HG03103 (cell line): ENCODE measurements at regions not wholly inside any gene's neighbourhood (a gene's known extent, or its start where the extent isn't known, plus 50 kb on each side); places are given as distances from the start of the nearest gene placed in this dataset.

Experiments
- ATAC-seq: cut with Tn5 transposase; IDR thresholded peaks from one replicate; pipeline ENCODE4 v1.9.1; 2021; ENCODE audit warnings: low read depth; ENCODE audit not compliant: unreplicated experiment

GRCh38 chr4:20062054-20062453, 189.7 kb upstream of the SLIT2 start:
- ATAC-seq: no peak

- ATAC-seq: no peak
Measured at GRCh38 chr4:20050768-20051167, 200.9 kb upstream of the SLIT2 start.

- no peak for ATAC-seq
Measured at GRCh38 chr4:20049889-20050288, 201.8 kb upstream of the SLIT2 start.

DNA sequence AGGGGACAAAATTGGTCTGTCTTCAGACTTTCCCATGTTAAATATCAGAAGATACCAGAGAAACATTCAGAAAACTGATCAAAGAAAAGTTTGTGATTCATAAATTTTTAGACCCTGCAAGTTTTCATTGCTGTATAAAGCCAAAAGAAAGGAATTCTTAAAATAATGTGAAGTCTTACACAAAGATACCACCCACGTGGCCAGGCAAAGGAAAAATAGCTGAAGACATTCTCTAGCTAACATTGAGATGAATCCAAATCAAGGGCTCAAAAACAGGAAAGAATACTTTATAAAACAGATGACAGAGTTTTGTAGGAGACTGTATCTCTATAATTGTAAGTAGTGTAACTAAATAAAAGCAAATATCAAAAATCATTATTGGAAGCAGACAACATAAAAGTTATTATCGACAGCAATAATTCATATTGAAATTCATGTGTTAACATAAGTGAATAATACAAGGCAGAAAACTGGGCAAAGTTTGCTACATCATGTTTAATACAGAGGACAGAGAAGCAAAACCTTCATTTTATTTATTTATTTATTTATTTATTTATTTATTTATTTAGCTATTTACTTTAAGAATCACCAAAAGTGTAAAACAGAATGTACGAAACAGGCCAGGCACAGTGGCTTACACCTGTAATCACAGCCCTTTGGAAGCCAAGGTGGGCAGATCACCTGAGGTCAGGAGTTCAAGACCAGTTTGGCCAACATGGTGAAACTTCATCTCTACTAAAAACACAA, 204.6 kb upstream of the SLIT2 start:
- ATAC-seq: no peak

DNA sequence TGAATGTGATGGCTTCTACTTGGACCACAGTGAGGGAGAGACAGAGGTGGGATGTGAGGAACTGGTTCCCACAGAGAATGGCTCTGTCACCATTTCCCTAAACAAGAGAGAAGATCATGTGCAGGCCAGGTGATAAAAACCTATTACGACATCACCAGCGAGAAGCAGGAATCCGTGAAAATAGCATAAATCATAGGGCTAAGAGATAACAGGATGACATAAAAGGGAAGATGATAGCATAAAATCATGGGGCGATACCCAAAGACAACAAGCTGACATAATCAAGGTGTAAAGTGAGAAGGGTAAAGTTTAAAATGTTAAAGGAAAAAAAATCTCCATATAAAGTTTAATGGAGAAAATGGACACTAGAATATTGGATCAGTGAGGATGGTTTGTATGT, 205.5 kb upstream of the SLIT2 start:
- no peak for ATAC-seq

GRCh38 chr4:20044966-20045365, 206.7 kb upstream of the SLIT2 start:
- ATAC-seq: no peak

DNA sequence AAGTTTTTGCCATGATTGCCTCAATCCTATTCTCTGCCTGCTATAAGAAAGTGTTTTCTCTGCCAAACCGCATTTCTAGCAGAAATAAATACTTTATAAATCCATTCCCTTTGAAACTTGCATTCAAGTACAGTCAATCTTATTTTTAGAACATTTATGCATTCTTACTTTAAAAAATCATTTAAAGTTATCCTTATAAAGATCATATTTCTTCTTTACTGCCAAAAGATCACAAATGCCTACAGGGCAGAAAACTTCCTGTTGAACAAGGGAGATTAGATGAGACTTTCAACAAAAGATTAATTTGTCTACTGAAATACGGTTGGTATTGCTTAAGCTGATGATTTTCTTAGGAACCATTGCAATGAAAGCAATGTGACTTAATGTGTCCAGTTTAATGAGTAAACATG, 207.2 kb upstream of the SLIT2 start:
- ATAC-seq: no peak

- ATAC-seq: no peak
Measured at GRCh38 chr4:20043991-20044390, 207.7 kb upstream of the SLIT2 start.

- no peak for ATAC-seq
Measured at GRCh38 chr4:20042769-20043168, 208.9 kb upstream of the SLIT2 start.

- no peak for ATAC-seq
Measured at GRCh38 chr4:20041839-20042407, 209.8 kb upstream of the SLIT2 start.

- ATAC-seq: no peak
Measured at GRCh38 chr4:20037745-20038144, 214.0 kb upstream of the SLIT2 start.

DNA sequence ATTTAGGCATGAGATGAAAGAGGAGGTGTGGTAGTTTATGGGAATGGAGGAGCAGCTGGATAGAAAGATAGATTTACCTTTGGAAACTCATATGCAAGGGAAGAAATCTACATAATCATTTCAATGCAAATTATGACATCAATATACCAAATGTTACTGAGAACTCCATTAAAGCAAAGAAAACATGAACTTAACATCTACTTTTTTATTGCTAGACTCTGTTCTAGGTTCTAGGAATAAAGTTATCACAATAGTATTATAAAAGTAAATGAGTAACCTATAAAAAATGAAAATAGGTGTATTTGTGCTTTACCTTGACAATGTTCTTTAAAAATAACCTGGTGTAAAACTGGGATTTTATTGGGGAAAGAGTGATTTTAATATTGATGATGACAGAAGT, 221.6 kb upstream of the SLIT2 start:
- ATAC-seq: no peak

- ATAC-seq: no peak
Measured at GRCh38 chr4:20028645-20029044, 223.1 kb upstream of the SLIT2 start.

DNA sequence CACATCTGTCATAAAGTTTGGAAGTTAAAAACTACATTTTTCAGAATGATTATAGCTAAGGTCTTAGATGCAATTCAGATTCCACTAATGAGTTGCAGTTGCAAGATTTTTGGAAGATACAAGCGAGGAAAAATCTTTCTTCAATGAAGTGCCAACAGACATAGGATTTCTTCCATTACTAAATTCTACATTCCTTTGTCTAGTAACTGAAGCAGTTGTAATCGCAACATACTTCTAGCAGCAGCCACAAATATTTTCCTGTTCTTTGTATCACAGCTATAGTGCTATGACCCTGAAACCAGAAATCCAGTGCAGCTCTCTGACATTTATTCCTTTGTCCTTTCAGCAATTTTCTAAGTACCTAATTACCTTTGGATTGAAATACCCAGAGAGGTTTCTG, 225.2 kb upstream of the SLIT2 start:
- ATAC-seq: no peak

- no peak for ATAC-seq
Measured at GRCh38 chr4:20022471-20022870, 229.2 kb upstream of the SLIT2 start.

DNA sequence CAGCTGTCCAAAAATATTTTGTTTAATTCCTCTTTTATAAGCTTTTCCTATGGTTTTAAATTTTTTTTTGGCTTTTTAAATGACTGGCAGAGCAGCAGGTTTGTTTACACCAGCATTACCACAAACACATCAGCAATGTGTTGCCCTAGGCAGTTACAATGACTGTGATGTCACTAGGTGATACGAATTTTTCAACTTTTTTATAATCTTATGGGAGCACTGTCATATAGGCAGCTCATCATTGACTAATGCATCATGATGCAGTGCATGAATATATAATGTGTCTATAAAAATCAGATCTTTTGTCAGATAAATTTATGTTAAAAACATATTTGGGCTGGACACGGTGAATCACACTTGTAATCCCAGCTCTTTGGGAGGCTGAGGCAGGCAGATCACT, 231.6 kb upstream of the SLIT2 start:
- no peak for ATAC-seq

DNA sequence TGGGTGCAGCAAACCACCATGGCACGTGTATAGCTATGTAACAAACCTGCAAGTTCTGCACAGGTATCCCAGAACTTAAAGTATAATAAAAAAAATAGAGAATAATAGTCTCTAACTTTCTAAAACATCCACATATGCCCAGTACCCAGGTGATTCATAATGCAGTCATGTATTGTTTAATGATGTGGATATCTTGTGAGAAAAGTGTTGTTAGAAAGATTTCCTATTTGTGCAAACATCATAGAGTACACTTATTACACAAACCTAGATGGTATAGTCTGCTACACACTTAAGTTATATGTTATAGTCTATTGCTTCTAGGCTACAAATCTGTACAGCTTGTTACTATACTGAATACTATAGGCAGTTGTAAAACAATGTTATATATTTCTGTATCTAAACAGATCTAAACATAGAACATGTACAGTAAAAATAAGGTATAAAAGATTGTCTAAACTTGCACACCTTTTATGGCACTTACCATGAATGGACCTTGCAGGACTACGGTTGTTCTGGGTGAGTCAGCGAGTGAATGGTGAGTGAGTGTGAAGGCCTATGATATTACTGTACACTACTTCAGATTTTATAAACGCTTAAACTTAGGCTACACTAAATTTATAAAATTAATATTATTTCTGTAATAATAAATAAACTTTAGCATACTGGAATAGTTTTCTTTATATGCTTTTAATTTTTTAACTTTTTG, 232.2 kb upstream of the SLIT2 start:
- no peak for ATAC-seq

DNA sequence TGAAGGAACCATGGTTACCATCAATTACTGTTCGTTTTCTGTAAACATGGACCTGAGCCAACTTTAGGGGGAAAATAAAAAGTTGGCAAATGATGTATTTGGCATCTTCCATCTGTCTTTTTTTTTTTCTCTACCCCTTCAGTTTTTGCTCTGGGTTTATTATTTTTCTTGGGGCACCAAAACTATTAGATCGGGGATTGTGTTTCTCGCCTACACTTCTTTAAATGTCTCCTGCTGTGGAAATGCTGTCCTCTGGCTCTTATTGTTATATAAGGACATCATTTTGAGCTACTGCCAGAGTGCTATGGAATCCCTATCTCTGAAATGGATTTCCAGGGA, 234.0 kb upstream of the SLIT2 start:
- no peak for ATAC-seq

DNA sequence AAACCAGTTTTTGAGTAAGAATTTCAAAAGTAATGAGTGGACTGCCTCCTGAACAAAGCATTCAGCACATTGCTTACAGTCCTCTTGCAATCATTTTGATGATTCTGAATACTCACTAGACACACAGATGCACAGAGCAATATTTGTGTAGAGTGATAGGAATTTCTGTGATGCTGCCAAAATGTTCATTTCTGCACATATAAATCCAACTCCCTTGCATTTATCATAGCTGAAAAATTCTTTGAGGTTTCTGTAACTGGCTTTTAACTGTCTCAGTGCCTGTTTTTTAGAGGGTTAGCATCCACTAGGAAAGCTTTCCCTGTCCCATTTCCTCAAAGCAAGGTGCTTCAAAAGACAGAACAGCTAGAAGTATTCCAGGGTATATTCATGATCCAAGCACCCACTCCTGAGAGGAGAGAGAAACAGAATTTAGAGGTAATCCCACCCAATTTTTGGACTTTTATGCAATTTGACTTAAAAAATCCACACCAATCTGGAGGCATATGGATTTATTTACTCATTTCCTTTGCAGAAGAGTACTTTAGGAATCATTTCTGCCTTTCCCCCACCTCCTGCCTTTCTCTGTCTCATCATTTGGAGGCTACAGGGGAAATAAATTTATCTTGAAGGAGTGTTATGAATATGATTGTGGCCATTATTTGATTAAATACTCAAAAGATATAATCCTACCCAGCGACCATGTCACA, 234.5 kb upstream of the SLIT2 start:
- ATAC-seq: no peak

DNA sequence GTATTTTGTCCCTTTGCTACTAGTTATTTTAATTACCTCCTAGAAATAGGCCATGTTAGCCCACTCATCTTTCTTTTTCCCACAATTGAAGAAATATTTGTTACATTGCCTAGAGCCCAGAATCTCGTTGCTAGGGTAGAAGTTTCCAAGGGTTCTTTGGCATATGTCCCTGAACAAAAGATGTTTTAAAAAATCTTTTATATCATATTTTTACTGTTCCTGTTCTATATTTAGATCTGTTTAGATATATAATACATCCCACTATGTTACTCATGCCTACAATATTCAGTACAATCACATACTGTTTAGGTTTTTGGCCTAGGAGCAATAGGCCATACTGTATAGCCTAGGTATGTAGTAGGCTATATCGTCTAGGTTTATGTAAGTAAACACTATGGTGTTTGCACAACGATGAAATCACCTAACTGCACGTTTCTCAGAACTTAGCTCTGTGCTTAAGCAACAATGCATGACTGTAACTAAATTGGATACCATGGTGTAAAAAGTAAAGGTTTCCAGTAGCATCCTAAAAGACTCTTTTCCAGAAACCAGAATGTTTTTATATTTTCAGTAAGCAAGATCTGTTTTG, 236.0 kb upstream of the SLIT2 start:
- ATAC-seq: no peak
